ENCODE measurements at regions not wholly inside any gene's neighbourhood (a gene's known extent, or its start where the extent isn't known, plus 50 kb on each side); places are given as distances from the start of the nearest gene placed in this dataset.
"Not testable (repeated sequence)": the region's sequence is repeated elsewhere in the genome, so short reads cannot be mapped to it uniquely, and the experiment has no call there.

DNA sequence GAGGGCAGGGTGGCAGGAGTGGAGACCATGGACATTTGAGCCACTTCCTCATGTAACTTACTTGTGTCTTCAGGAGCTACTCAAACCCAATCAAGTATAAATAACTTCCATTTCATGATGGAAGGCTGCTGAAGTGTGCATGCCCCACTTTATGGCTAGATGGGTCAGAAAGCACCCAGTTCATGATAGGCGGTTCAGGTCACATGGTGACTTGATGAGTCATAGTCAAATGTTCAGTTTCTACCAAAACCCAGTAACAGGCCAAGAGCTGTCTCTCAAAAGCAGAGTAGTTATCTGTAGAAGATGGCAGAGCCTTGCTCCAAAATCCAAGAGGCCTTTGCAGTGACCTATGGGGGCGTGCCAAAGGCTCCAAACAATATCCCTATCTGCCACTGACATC lies 133.7 kb upstream of the TENT5A start:
- Histone ChIP-seq H3K36me3 (no peaks in the 10 kb centered on the region), H3K4me1 (peaks cover 0 to 2% of the 10 kb centered on the region in 2 donors), H3K9me3 (no peaks in the 10 kb centered on the region), H3K4me3 (no peak overlapping the region), H3K27ac (no peak overlapping the region), H3K27me3 (no peaks in the 10 kb centered on the region)
- no peak for TF ChIP-seq CTCF (IDR thresholded peaks at IDR 0.05)
- intact Hi-C loops (cut with DNase I), result no loop called here
- DNase-seq (ENCODE audit: low spot score in 2 of 2), result no peak

DNA sequence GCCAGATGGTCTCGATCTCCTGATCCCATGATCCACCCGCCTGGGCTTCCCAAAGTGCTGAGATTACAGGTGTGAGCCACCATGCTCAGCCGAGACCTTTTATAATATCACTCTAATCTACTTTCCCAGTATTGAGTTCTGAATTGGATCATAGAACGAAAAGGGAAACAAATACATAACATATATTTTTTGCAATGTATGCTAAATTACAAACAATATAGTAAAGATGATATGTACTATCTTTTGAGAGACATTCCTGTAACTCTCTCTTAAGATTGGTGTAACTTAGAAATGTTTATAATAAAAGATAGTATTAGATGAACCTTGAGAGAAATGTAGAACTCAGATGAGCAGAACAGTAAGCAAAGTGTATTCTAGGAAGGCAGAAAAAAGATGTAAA lies 129.2 kb upstream of the TENT5A start:
- TF ChIP-seq CTCF (IDR thresholded peaks at IDR 0.05), result no peak
- intact Hi-C loops (cut with DNase I), result no loop called here
- H3K27ac ChIP-seq, result no peak overlapping the region
- no peaks in the 10 kb centered on the region for H3K36me3 ChIP-seq
- no peak overlapping the region for H3K4me3 ChIP-seq
- no peaks in the 10 kb centered on the region for H3K4me1 ChIP-seq
- H3K27me3 ChIP-seq, result no peaks in the 10 kb centered on the region
- no peak for DNase-seq (ENCODE audit: low spot score in 2 of 2)
- H3K9me3 ChIP-seq, result no peaks in the 10 kb centered on the region

GRCh38 chr6:81878479-81878878 lies 126.0 kb upstream of the TENT5A start:
- Histone ChIP-seq H3K4me1 (no peaks in the 10 kb centered on the region), H3K36me3 (no peaks in the 10 kb centered on the region), H3K27ac (no peak overlapping the region), H3K27me3 (no peaks in the 10 kb centered on the region), H3K4me3 (no peak overlapping the region), H3K9me3 (no peaks in the 10 kb centered on the region)
- no peak for DNase-seq (ENCODE audit: low spot score in 2 of 2)
- intact Hi-C loops (cut with DNase I), result no loop called here
- TF ChIP-seq CTCF (IDR thresholded peaks at IDR 0.05), result no peak

DNA sequence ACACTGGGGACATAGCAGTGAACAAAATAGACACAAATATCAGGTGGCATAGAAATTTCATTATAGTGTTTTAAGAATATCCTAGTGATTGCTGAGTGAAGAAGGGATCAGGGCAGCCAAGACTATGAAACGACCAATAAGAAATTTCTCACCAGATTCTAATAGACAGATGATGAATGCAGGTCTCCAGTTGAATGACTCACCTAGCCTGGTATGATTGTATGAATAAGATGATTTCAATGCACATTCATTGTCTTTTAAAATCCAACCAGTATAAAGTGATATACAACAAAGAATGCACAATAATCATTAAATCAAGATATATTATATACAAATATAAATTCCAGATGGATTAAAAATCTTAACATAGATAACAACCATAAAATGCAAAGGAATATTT lies 124.5 kb upstream of the TENT5A start:
- no peaks in the 10 kb centered on the region for H3K27me3 ChIP-seq
- no peaks in the 10 kb centered on the region for H3K36me3 ChIP-seq
- no peak overlapping the region for H3K27ac ChIP-seq
- DNase-seq (ENCODE audit: low spot score in 2 of 2), result no peak
- H3K4me1 ChIP-seq, result no peaks in the 10 kb centered on the region
- no peak for TF ChIP-seq CTCF (IDR thresholded peaks at IDR 0.05)
- intact Hi-C loops (cut with DNase I), result no loop called here
- no peak overlapping the region for H3K4me3 ChIP-seq
- H3K9me3 ChIP-seq, result peaks cover 4 to 5% of the 10 kb centered on the region in 2 donors

- Histone ChIP-seq H3K27me3 (no peaks in the 10 kb centered on the region), H3K36me3 (no peaks in the 10 kb centered on the region), H3K4me3 (no peak overlapping the region), H3K4me1 (no peaks in the 10 kb centered on the region), H3K27ac (no peak overlapping the region), H3K9me3 (peaks cover 12 to 14% of the 10 kb centered on the region in 2 donors)
- DNase-seq (ENCODE audit: low spot score in 2 of 2), result no peak
- intact Hi-C loops (cut with DNase I), result no loop called here
- TF ChIP-seq CTCF (IDR thresholded peaks at IDR 0.05), result no peak
Observed at GRCh38 chr6:81875782-81876293, 123.4 kb upstream of the TENT5A start.

DNA sequence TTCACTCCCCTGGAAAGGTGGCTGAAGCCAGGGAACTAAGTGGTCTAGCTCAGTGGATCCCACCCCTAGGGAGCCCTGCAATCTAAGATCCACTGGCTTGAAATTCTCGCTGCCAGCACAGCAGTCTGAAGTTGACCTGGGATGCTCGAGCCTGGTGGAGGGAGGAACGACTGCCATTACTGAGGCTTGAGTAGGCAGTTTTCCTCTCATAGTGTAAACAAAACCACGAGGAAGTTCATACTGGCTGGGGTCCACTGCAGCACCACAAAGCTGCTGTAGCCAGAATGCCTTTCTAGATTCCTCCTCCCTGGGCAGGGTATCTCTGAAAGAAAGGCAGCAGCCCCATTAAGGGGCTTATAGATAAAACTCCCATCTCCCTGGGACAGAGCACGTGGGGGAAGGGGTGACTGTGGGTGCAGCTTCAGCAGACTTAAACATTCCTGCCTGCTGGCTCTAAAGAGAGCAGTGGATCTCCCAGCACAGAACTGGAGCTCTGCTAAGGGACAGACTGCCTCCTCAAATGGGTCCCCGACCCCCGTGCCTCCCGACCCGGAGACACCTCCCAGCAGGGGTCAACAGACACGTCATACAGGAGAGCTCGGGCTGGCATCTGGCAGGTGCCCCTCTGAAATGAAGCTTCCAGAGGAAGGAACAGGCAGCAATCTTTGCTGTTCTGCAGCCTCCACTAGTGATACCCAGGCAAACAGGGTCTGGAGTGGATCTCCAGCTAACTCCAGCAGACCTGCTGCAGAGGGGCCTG lies 117.4 kb upstream of the TENT5A start:
- intact Hi-C loops (cut with DNase I); H3K4me1 ChIP-seq; DNase-seq (ENCODE audit: low spot score in 2 of 2); H3K27me3 ChIP-seq; H3K27ac ChIP-seq; H3K36me3 ChIP-seq; H3K4me3 ChIP-seq: not testable (repeated sequence)
- peaks cover 12 to 14% of the 10 kb centered on the region in 2 donors for H3K9me3 ChIP-seq
